ENCODE measurements at regions not wholly inside any gene's neighbourhood (a gene's known extent, or its start where the extent isn't known, plus 50 kb on each side); places are given as distances from the start of the nearest gene placed in this dataset.

DNA sequence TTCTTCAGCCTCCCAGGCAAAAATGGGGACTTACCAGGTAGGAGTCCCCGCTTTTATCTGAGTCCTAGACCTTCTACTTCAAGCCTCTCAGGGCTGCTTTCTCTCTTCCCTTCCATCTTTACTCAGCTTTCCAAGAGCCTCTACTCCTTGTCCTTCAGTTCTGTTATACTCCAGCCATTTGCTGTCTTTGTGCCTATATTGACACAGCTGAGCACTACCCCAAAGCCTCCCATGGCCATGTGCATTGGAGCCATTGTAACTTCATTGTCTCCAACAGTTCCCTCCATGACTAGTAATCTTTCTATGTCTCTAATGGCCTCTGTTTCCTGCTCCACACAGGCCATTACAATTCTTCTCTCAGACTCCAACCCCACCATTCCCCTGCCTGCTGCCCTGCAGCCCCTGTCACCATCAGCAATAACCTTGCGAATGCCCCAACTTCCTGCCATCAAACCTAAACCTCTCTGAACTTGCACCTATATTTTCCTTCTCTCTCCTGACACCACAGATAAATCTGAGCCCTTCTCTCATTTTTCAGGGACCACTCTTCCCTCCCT, 77.9 kb upstream of the ADPGK start:
- Histone ChIP-seq H3K9me3 (ENCODE audit: control extremely low read depth in 1 of 5, control insufficient read depth in 4 of 5, insufficient read depth in 2 of 5, low read depth in 1 of 5, low read length in 4 of 5) (no peaks in the 10 kb centered on the region), H3K27ac (ENCODE audit: insufficient read depth in 1 of 2, low read depth in 1 of 2, low read length in 2 of 2, poor library complexity in 1 of 2, severe bottlenecking in 2 of 2) (no peak overlapping the region), H3K4me1 (ENCODE audit: control extremely low read depth in 1 of 4, control insufficient read depth in 4 of 4, insufficient read depth in 4 of 4, low read length in 3 of 4) (no peaks in the 10 kb centered on the region), H3K27me3 (replicated peaks in 2 of 5; ENCODE audit: control insufficient read depth in 4 of 5, insufficient read depth in 5 of 5, low read length in 4 of 5) (peaks cover 0 to 28% (median 4%) of the 10 kb centered on the region in 5 experiments), H3K36me3 (ENCODE audit: control insufficient read depth in 4 of 4, insufficient read depth in 4 of 4, low read length in 3 of 4) (no peaks in the 10 kb centered on the region), H3K4me3 (ENCODE audit: control insufficient read depth in 1 of 7, extremely low read depth in 1 of 7, insufficient read depth in 4 of 7, low read depth in 2 of 7, low read length in 6 of 7) (no peak overlapping the region)
- ChIA-PET POLR2A (no interaction called here), CTCF (no interaction called here)
- WGBS (ENCODE audit: insufficient coverage): 90% methylated on average over 2 of the region's 2 CpGs
- no peak for DNase-seq

GRCh38 chr15:72859757-72860145, 76.2 kb upstream of the ADPGK start:
- Histone ChIP-seq H3K9me3 (ENCODE audit: control extremely low read depth in 1 of 5, control insufficient read depth in 4 of 5, insufficient read depth in 2 of 5, low read depth in 1 of 5, low read length in 4 of 5) (no peaks in the 10 kb centered on the region), H3K27ac (ENCODE audit: insufficient read depth in 1 of 2, low read depth in 1 of 2, low read length in 2 of 2, poor library complexity in 1 of 2, severe bottlenecking in 2 of 2) (no peak overlapping the region), H3K4me1 (ENCODE audit: control extremely low read depth in 1 of 4, control insufficient read depth in 4 of 4, insufficient read depth in 4 of 4, low read length in 3 of 4) (no peaks in the 10 kb centered on the region), H3K4me3 (ENCODE audit: control insufficient read depth in 1 of 7, extremely low read depth in 1 of 7, insufficient read depth in 4 of 7, low read depth in 2 of 7, low read length in 6 of 7) (no peak overlapping the region), H3K36me3 (ENCODE audit: control insufficient read depth in 4 of 4, insufficient read depth in 4 of 4, low read length in 3 of 4) (no peaks in the 10 kb centered on the region), H3K27me3 (replicated peaks in 2 of 5; ENCODE audit: control insufficient read depth in 4 of 5, insufficient read depth in 5 of 5, low read length in 4 of 5) (peaks cover 0 to 26% (median 3%) of the 10 kb centered on the region in 5 experiments)
- ChIA-PET POLR2A (no interaction called here), CTCF (no interaction called here)
- DNase-seq: no peak
- WGBS (ENCODE audit: insufficient coverage): 84% methylated on average over 5 of the region's 9 CpGs

GRCh38 chr15:72859017-72859756, 75.6 kb upstream of the ADPGK start:
- Histone ChIP-seq H3K27me3 (replicated peaks in 2 of 5; ENCODE audit: control insufficient read depth in 4 of 5, insufficient read depth in 5 of 5, low read length in 4 of 5) (peaks cover 0 to 21% (median 5%) of the 10 kb centered on the region in 5 experiments), H3K27ac (ENCODE audit: insufficient read depth in 1 of 2, low read depth in 1 of 2, low read length in 2 of 2, poor library complexity in 1 of 2, severe bottlenecking in 2 of 2) (no peak overlapping the region), H3K4me3 (ENCODE audit: control insufficient read depth in 1 of 7, extremely low read depth in 1 of 7, insufficient read depth in 4 of 7, low read depth in 2 of 7, low read length in 6 of 7) (no peak overlapping the region), H3K9me3 (ENCODE audit: control extremely low read depth in 1 of 5, control insufficient read depth in 4 of 5, insufficient read depth in 2 of 5, low read depth in 1 of 5, low read length in 4 of 5) (no peaks in the 10 kb centered on the region), H3K36me3 (ENCODE audit: control insufficient read depth in 4 of 4, insufficient read depth in 4 of 4, low read length in 3 of 4) (no peaks in the 10 kb centered on the region), H3K4me1 (ENCODE audit: control extremely low read depth in 1 of 4, control insufficient read depth in 4 of 4, insufficient read depth in 4 of 4, low read length in 3 of 4) (no peaks in the 10 kb centered on the region)
- WGBS (ENCODE audit: insufficient coverage): 90% methylated on average over 9 of the region's 10 CpGs
- POLR2A ChIA-PET: no interaction called here
- CTCF ChIA-PET: no interaction called here
- no peak for DNase-seq

DNA sequence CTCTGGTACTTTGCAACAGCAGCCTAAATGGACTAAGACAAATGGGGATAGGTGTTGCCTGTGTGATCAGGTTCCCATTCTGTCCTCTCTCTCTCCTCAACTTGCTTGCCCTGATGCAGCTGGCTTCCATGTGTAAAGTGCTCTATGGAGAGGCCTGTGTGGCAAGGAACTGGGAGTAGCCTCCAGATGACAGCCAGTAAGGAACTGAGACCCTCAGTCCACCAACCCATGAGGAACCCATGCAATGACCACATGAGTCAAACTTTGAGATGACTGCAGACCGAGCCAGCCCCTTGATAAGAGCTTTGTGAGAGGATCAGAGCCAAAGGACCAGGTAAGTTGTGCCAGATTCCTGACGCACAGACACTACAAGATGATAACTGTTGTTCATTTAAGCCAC, 74.6 kb upstream of the ADPGK start:
- H3K9me3 ChIP-seq (ENCODE audit: control extremely low read depth in 1 of 5, control insufficient read depth in 4 of 5, insufficient read depth in 2 of 5, low read depth in 1 of 5, low read length in 4 of 5): no peaks in the 10 kb centered on the region
- DNase-seq: no peak
- POLR2A ChIA-PET: no interaction called here
- H3K27ac ChIP-seq (ENCODE audit: insufficient read depth in 1 of 2, low read depth in 1 of 2, low read length in 2 of 2, poor library complexity in 1 of 2, severe bottlenecking in 2 of 2): no peak overlapping the region
- H3K27me3 ChIP-seq (replicated peaks in 2 of 5; ENCODE audit: control insufficient read depth in 4 of 5, insufficient read depth in 5 of 5, low read length in 4 of 5): peaks cover 0 to 17% (median 6%) of the 10 kb centered on the region in 5 experiments
- CTCF ChIA-PET: no interaction called here
- WGBS (ENCODE audit: insufficient coverage): 100% methylated on average over 1 of the region's 2 CpGs
- H3K4me1 ChIP-seq (ENCODE audit: control extremely low read depth in 1 of 4, control insufficient read depth in 4 of 4, insufficient read depth in 4 of 4, low read length in 3 of 4): no peaks in the 10 kb centered on the region
- no peaks in the 10 kb centered on the region for H3K36me3 ChIP-seq (ENCODE audit: control insufficient read depth in 4 of 4, insufficient read depth in 4 of 4, low read length in 3 of 4)
- no peak overlapping the region for H3K4me3 ChIP-seq (ENCODE audit: control insufficient read depth in 1 of 7, extremely low read depth in 1 of 7, insufficient read depth in 4 of 7, low read depth in 2 of 7, low read length in 6 of 7)

DNA sequence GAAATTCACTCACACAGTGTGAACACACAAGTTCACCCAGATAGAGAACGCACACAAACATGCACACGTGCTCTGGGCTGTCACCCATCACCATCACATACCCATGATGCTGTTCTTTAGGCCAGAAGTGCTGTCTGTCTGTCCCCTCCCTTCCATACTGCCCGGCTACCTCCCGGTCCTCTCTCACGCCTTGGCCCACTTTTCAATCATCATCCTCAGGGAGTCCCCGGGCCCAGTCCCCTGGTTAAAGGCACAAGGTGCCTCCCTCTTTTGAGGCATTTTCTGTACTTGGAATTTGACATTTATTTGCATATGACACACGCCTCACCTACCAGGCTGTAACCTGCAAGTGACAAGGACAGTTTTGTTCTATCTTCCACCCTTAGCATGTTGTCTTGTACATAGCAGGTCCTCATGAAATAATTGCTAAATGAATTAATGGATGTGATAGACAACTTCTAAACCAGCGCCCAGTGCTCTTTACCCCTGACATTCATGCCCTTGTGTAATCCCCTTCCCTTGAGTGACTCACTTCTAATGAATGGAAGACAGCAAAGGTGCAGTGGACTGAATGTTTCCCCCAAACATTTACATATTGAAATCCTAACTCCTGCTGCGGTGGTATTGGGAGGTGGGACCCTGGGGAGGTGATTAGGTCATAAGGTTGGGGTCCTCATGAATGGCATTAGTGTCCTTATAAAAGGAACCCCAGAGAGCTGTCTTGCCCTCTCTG, 73.9 kb upstream of the ADPGK start:
- no peaks in the 10 kb centered on the region for H3K9me3 ChIP-seq (ENCODE audit: control extremely low read depth in 1 of 5, control insufficient read depth in 4 of 5, insufficient read depth in 2 of 5, low read depth in 1 of 5, low read length in 4 of 5)
- no peak overlapping the region for H3K27ac ChIP-seq (ENCODE audit: insufficient read depth in 1 of 2, low read depth in 1 of 2, low read length in 2 of 2, poor library complexity in 1 of 2, severe bottlenecking in 2 of 2)
- ChIA-PET CTCF (no interaction called here), POLR2A (no interaction called here)
- WGBS (ENCODE audit: insufficient coverage): 90% methylated on average over 5 of the region's 9 CpGs
- peaks cover 0 to 17% (median 6%) of the 10 kb centered on the region in 5 experiments for H3K27me3 ChIP-seq (replicated peaks in 2 of 5; ENCODE audit: control insufficient read depth in 4 of 5, insufficient read depth in 5 of 5, low read length in 4 of 5)
- DNase-seq: no peak
- H3K4me3 ChIP-seq (ENCODE audit: control insufficient read depth in 1 of 7, extremely low read depth in 1 of 7, insufficient read depth in 4 of 7, low read depth in 2 of 7, low read length in 6 of 7): no peak overlapping the region
- H3K36me3 ChIP-seq (ENCODE audit: control insufficient read depth in 4 of 4, insufficient read depth in 4 of 4, low read length in 3 of 4): no peaks in the 10 kb centered on the region
- no peaks in the 10 kb centered on the region for H3K4me1 ChIP-seq (ENCODE audit: control extremely low read depth in 1 of 4, control insufficient read depth in 4 of 4, insufficient read depth in 4 of 4, low read length in 3 of 4)

DNA sequence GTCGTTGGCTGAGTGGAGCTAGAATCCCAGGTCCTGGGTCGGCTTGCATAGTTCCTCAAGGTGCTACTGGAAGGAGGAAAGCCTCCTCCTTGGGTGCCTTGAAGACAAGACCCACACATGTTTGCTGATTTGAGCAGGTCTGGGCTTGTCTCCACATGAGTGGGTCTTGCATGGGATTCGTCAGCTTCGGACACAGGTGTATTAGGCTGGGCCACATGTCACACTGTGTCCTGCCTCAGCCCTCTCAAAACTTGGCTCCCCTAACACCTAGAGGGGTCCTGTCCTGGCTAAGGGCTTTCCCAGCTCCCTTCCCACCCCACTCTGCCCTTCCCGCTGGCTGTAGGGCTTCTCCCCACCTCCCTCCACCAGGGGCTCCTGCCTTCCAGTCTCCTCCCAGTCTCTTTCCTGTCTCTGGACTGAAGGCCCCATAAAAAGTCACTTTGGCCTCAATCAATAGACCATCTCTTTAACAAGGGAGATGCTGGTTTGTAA, 73.0 kb upstream of the ADPGK start:
- no peak for DNase-seq
- H3K27ac ChIP-seq (ENCODE audit: insufficient read depth in 1 of 2, low read depth in 1 of 2, low read length in 2 of 2, poor library complexity in 1 of 2, severe bottlenecking in 2 of 2): no peak overlapping the region
- no peaks in the 10 kb centered on the region for H3K4me1 ChIP-seq (ENCODE audit: control extremely low read depth in 1 of 4, control insufficient read depth in 4 of 4, insufficient read depth in 4 of 4, low read length in 3 of 4)
- H3K4me3 ChIP-seq (ENCODE audit: control insufficient read depth in 1 of 7, extremely low read depth in 1 of 7, insufficient read depth in 4 of 7, low read depth in 2 of 7, low read length in 6 of 7): no peak overlapping the region
- H3K27me3 ChIP-seq (replicated peaks in 2 of 5; ENCODE audit: control insufficient read depth in 4 of 5, insufficient read depth in 5 of 5, low read length in 4 of 5): peaks cover 0 to 18% (median 3%) of the 10 kb centered on the region in 5 experiments
- WGBS (ENCODE audit: insufficient coverage): 36% methylated on average over 2 of the region's 5 CpGs
- no peaks in the 10 kb centered on the region for H3K9me3 ChIP-seq (ENCODE audit: control extremely low read depth in 1 of 5, control insufficient read depth in 4 of 5, insufficient read depth in 2 of 5, low read depth in 1 of 5, low read length in 4 of 5)
- H3K36me3 ChIP-seq (ENCODE audit: control insufficient read depth in 4 of 4, insufficient read depth in 4 of 4, low read length in 3 of 4): no peaks in the 10 kb centered on the region
- ChIA-PET POLR2A (no interaction called here), CTCF (no interaction called here)

DNA sequence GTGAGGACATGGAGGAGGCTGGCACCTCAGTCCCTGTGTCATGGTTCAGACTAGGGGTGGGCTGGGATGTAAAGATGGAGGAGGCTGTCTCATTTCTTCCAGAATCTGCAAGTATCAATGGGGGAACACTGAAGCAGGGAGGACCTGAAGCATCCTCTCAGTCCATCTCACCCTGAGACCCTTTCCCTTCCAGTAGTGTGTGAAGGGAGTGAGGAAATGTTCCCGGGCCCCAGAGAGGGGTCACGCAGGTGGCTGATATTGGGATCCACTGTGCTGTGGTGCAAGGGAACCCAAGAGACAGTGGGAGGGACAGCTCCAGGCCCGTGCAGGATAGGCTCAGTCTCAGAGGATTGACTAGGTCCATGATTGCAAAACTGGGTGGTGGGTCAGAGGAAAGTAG, 72.2 kb upstream of the ADPGK start:
- WGBS (ENCODE audit: insufficient coverage): 63% methylated on average over 3 of the region's 3 CpGs
- POLR2A ChIA-PET: no interaction called here
- H3K27me3 ChIP-seq (replicated peaks in 2 of 5; ENCODE audit: control insufficient read depth in 4 of 5, insufficient read depth in 5 of 5, low read length in 4 of 5): peaks cover 2 to 23% (median 5%) of the 10 kb centered on the region in 5 experiments
- no peak overlapping the region for H3K27ac ChIP-seq (ENCODE audit: insufficient read depth in 1 of 2, low read depth in 1 of 2, low read length in 2 of 2, poor library complexity in 1 of 2, severe bottlenecking in 2 of 2)
- no peaks in the 10 kb centered on the region for H3K9me3 ChIP-seq (ENCODE audit: control extremely low read depth in 1 of 5, control insufficient read depth in 4 of 5, insufficient read depth in 2 of 5, low read depth in 1 of 5, low read length in 4 of 5)
- no peaks in the 10 kb centered on the region for H3K36me3 ChIP-seq (ENCODE audit: control insufficient read depth in 4 of 4, insufficient read depth in 4 of 4, low read length in 3 of 4)
- H3K4me3 ChIP-seq (ENCODE audit: control insufficient read depth in 1 of 7, extremely low read depth in 1 of 7, insufficient read depth in 4 of 7, low read depth in 2 of 7, low read length in 6 of 7): no peak overlapping the region
- H3K4me1 ChIP-seq (ENCODE audit: control extremely low read depth in 1 of 4, control insufficient read depth in 4 of 4, insufficient read depth in 4 of 4, low read length in 3 of 4): no peaks in the 10 kb centered on the region
- CTCF ChIA-PET: no interaction called here
- DNase-seq: no peak

All from common myeloid progenitor, CD34-positive (primary cell).